ENCODE measurements at regions not wholly inside any gene's neighbourhood (a gene's known extent, or its start where the extent isn't known, plus 50 kb on each side); places are given as distances from the start of the nearest gene placed in this dataset.

- DNase-seq (ENCODE audit: extremely low read depth, insufficient read length): no peak
- TF ChIP-seq CTCF (IDR thresholded peaks at IDR 0.05; ENCODE audit: insufficient read depth, low read length, poor library complexity, severe bottlenecking): no peak
- no peak overlapping the region for H3K4me3 ChIP-seq (replicated peaks; ENCODE audit: low read depth, low read length)
- H3K27me3 ChIP-seq (replicated peaks; ENCODE audit: control insufficient read depth, insufficient read depth, low read length): peaks cover 2% of the 10 kb centered on the region; the same call in 1 of the 2 replicates
- H3K36me3 ChIP-seq (ENCODE audit: control insufficient read depth, insufficient read depth, low read length): no peaks in the 10 kb centered on the region
Observed at GRCh38 chr16:87025676-87026075, 291.5 kb downstream of the C16orf95 start.

DNA sequence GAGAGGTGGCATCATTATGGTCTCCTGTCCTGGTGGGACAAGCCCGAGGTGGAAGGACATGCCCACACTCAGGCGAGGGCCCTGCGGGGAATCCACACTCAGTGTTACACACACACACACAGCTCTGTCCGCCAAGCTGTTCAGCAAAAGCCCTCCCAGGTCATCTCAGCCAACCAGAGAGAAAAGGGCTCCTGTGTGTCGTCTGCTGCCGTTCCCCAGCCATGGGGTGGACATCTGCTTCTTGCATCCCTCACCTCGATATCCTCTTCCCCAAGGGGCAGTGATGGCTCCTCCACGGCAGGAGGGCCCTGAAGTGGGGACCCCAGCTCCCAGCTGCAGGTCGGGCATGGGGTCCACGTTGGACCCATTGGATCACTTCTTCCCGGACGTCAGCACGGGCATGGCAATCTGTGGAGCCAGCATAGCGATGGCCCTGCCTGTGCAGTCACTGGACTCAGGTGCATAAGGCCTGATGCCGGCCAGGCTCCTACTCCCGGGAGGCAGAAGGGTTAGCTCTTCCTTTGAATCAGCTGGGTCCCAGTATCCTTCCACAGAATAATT lies 290.1 kb downstream of the C16orf95 start:
- H3K27me3 ChIP-seq (replicated peaks; ENCODE audit: control insufficient read depth, insufficient read depth, low read length): peaks cover 2% of the 10 kb centered on the region; the same call in 1 of the 2 replicates
- DNase-seq (ENCODE audit: extremely low read depth, insufficient read length): no peak
- H3K36me3 ChIP-seq (ENCODE audit: control insufficient read depth, insufficient read depth, low read length): no peaks in the 10 kb centered on the region
- no peak overlapping the region for H3K4me3 ChIP-seq (replicated peaks; ENCODE audit: low read depth, low read length)
- TF ChIP-seq CTCF (IDR thresholded peaks at IDR 0.05; ENCODE audit: insufficient read depth, low read length, poor library complexity, severe bottlenecking): no peak

GRCh38 chr16:87028481-87029320 lies 288.5 kb downstream of the C16orf95 start:
- TF ChIP-seq CTCF (IDR thresholded peaks at IDR 0.05; ENCODE audit: insufficient read depth, low read length, poor library complexity, severe bottlenecking): no peak
- Histone ChIP-seq H3K27me3 (replicated peaks; ENCODE audit: control insufficient read depth, insufficient read depth, low read length) (peaks cover 2% of the 10 kb centered on the region; the same call in 1 of the 2 replicates), H3K36me3 (ENCODE audit: control insufficient read depth, insufficient read depth, low read length) (no peaks in the 10 kb centered on the region), H3K4me3 (replicated peaks; ENCODE audit: low read depth, low read length) (no peak overlapping the region)
- DNase-seq (ENCODE audit: extremely low read depth, insufficient read length): no peak

DNA sequence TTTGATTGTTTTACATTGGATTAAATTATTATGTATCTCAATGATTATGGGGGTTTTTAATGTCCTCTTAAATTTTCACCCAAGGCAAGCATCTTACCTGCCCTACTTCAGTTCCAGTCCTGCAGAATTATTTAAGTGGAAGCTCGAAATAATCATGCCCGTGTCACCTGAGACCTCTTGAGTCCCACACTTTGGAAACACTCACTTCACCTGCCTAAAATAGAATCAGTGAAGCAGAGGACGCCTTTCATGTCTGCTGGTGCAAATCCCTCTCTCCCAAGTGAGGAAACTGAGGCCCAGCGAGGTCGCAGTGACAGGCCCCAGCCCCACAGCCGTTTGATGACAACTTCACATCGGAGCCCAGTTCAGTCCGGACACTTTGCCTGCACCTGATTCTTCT lies 284.6 kb downstream of the C16orf95 start:
- no peak for DNase-seq (ENCODE audit: extremely low read depth, insufficient read length)
- no peak for TF ChIP-seq CTCF (IDR thresholded peaks at IDR 0.05; ENCODE audit: insufficient read depth, low read length, poor library complexity, severe bottlenecking)
- Histone ChIP-seq H3K27me3 (replicated peaks; ENCODE audit: control insufficient read depth, insufficient read depth, low read length) (peaks cover 2% of the 10 kb centered on the region; the same call in 1 of the 2 replicates), H3K36me3 (ENCODE audit: control insufficient read depth, insufficient read depth, low read length) (no peaks in the 10 kb centered on the region), H3K4me3 (replicated peaks; ENCODE audit: low read depth, low read length) (no peak overlapping the region)

GRCh38 chr16:87033021-87033471 lies 284.1 kb downstream of the C16orf95 start:
- Histone ChIP-seq H3K4me3 (replicated peaks; ENCODE audit: low read depth, low read length) (no peak overlapping the region), H3K27me3 (replicated peaks; ENCODE audit: control insufficient read depth, insufficient read depth, low read length) (peaks cover 2% of the 10 kb centered on the region; the same call in 1 of the 2 replicates)
- TF ChIP-seq CTCF (IDR thresholded peaks at IDR 0.05; ENCODE audit: insufficient read depth, low read length, poor library complexity, severe bottlenecking): no peak

More at GRCh38 chr16:87033021-87033471, 284.1 kb downstream of the C16orf95 start:
- DNase-seq (ENCODE audit: extremely low read depth, insufficient read length): no peak
- H3K36me3 ChIP-seq (ENCODE audit: control insufficient read depth, insufficient read depth, low read length): no peaks in the 10 kb centered on the region

All from GM06990 (cell line).